Glutamatergic neuron (in vitro differentiated cells): ENCODE measurements at regions not wholly inside any gene's neighbourhood (a gene's known extent, or its start where the extent isn't known, plus 50 kb on each side); places are given as distances from the start of the nearest gene placed in this dataset.
"Not testable (repeated sequence)": the region's sequence is repeated elsewhere in the genome, so short reads cannot be mapped to it uniquely, and the experiment has no call there.

Experiments
- DNase-seq: peaks from one replicate; pipeline ENCODE4 v3.0.0; 2022
- H3K27ac Mint-ChIP-seq: one replicate; pipeline ENCODE4 v1.8.0; 2020; ENCODE audit warnings: mild to moderate bottlenecking, mixed read lengths, inconsistent platforms; ENCODE audit not compliant: unreplicated experiment
- H3K27me3 Mint-ChIP-seq: one replicate; pipeline ENCODE4 v1.8.0; 2020; ENCODE audit warnings: mild to moderate bottlenecking, moderate library complexity, mixed read lengths, inconsistent platforms; ENCODE audit not compliant: unreplicated experiment
- H3K36me3 Mint-ChIP-seq: one replicate; pipeline ENCODE4 v1.8.0; 2020; ENCODE audit warnings: mild to moderate bottlenecking, mixed read lengths, inconsistent platforms; ENCODE audit not compliant: unreplicated experiment
- H3K4me1 Mint-ChIP-seq: one replicate; pipeline ENCODE4 v1.8.0; 2020; ENCODE audit warnings: mild to moderate bottlenecking, low read depth, mixed read lengths, inconsistent platforms; ENCODE audit not compliant: unreplicated experiment
- H3K4me3 Mint-ChIP-seq: one replicate; pipeline ENCODE4 v1.8.0; 2020; ENCODE audit warnings: mild to moderate bottlenecking, mixed read lengths, inconsistent platforms; ENCODE audit not compliant: unreplicated experiment
- H3K9me3 Mint-ChIP-seq: one replicate; pipeline ENCODE4 v1.8.0; 2020; ENCODE audit warnings: mild to moderate bottlenecking, moderate library complexity, mixed read lengths, inconsistent platforms; ENCODE audit not compliant: unreplicated experiment

DNA sequence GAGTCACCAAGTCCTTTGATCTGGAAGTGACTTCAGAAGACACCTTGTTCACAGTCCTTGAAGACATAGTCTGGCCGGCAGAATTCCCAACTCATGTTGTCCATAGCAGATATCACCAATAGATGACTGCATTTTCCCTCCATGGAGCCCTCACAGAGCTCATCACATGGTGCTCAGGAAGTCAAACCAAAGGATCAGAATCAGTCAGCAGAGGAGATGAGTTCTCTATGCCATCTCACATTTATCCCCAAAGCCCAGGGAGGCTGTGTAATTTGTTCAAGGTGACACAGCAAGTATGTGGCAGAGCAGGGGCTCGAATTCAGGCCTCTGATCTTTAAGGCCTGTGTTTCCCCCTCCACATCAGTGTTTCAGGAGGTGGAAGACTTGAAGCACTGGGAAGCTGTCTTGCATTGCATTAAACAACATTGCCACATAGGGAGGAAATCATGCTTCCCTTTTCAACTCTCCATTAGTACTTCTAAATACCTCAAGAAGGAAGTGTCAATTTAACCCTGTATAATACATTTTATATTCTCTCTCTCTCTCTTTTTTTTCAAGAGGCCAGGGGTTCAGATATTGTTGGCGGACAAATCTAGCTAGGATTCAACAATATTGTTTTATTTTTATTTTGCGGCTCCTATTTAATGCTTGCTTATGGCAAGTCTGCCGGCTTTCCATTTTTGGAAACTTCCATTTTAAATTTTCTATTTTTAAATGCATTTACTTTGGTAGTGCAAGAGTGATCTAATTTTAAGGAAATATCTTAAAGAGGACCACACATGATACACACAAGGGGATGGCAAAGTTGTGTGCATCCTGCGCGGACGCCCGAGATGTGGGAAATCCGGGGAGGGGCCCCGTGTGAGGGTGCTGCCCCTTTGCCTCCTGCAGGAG is 61.9 kb downstream of the NPIPB5 start:
- DNase-seq, H3K27ac Mint-ChIP-seq, H3K36me3 Mint-ChIP-seq, H3K4me1 Mint-ChIP-seq, H3K9me3 Mint-ChIP-seq, H3K4me3 Mint-ChIP-seq, H3K27me3 Mint-ChIP-seq: not testable (repeated sequence)

- DNase-seq, H3K4me3 Mint-ChIP-seq, H3K9me3 Mint-ChIP-seq, H3K4me1 Mint-ChIP-seq, H3K36me3 Mint-ChIP-seq, H3K27me3 Mint-ChIP-seq, H3K27ac Mint-ChIP-seq: not testable (repeated sequence)
Observed at GRCh38 chr16:22573225-22573530, 62.5 kb downstream of the NPIPB5 start.

DNA sequence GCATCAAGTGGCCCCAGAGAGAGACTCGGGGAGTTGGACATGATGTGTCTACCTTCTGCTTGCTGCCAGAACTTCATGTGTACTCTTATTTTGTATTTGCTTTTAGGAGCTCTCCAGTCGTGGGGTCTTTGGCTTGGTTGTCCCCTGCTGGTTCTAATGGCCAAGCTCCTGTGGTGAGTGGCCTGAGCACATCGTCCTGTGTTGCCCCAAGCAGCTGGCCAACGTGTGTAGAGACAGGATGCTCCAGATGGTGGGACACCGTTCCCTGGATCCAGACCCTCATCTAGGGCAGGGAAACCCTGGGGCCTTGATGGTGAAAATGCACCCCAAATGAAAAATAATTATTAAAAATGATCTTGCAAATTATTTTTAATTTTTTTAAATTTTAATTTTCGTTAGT is 65.8 kb downstream of the NPIPB5 start:
- not testable (repeated sequence) for H3K9me3 Mint-ChIP-seq, H3K4me1 Mint-ChIP-seq, H3K27ac Mint-ChIP-seq, DNase-seq, H3K36me3 Mint-ChIP-seq, H3K27me3 Mint-ChIP-seq, H3K4me3 Mint-ChIP-seq

DNA sequence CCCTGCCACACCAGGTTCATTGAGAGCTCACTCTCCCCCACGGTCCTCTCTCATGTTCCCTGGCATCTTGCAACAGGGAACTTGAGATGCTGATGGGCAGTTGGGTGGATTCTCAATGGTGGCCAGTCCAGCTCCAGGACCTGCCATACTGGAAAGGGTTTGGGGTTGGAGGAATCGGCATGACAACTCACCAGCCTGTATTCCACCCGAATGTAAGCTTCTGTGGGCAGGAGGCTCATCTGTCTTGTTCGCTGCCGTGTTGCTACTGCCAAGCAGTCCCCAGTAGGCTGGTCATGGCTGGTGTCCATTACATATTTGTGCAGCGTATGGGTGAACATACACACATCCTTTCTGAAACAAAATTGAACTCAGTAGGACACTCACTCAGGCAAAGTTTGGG is 72.5 kb downstream of the NPIPB5 start:
- H3K9me3 Mint-ChIP-seq, H3K4me1 Mint-ChIP-seq, H3K27me3 Mint-ChIP-seq, H3K27ac Mint-ChIP-seq, DNase-seq, H3K36me3 Mint-ChIP-seq, H3K4me3 Mint-ChIP-seq: not testable (repeated sequence)

- H3K9me3 Mint-ChIP-seq, H3K36me3 Mint-ChIP-seq, DNase-seq, H3K4me1 Mint-ChIP-seq, H3K4me3 Mint-ChIP-seq, H3K27me3 Mint-ChIP-seq, H3K27ac Mint-ChIP-seq: not testable (repeated sequence)
Observed at GRCh38 chr16:22584459-22584858, 73.8 kb downstream of the NPIPB5 start.

GRCh38 chr16:22584941-22585340 is 74.2 kb downstream of the NPIPB5 start:
- H3K27me3 Mint-ChIP-seq, H3K36me3 Mint-ChIP-seq, H3K4me3 Mint-ChIP-seq, DNase-seq, H3K27ac Mint-ChIP-seq, H3K9me3 Mint-ChIP-seq, H3K4me1 Mint-ChIP-seq: not testable (repeated sequence)

DNA sequence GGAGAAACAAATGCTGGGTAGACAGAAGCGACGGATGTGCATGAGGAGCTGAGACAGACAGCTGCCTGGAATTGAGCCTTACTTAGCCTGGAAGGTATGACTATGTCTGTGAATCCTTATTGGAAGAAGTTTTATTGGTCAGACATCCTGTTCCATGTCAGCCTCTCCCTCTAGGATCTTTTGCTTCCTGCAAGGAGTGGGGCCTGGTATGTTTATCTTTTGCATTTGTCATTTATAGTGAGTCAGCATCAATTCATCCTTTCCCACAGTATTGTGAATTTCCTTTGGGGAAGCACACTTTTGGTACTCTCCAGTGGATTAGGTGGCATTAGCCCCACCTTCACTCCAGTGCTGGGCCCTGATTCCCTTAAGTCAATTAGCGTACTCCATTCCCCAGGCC is 74.7 kb downstream of the NPIPB5 start:
- H3K4me3 Mint-ChIP-seq, H3K36me3 Mint-ChIP-seq, H3K4me1 Mint-ChIP-seq, H3K27me3 Mint-ChIP-seq, DNase-seq, H3K27ac Mint-ChIP-seq, H3K9me3 Mint-ChIP-seq: not testable (repeated sequence)

- H3K9me3 Mint-ChIP-seq, H3K4me3 Mint-ChIP-seq, DNase-seq, H3K27ac Mint-ChIP-seq, H3K4me1 Mint-ChIP-seq, H3K27me3 Mint-ChIP-seq, H3K36me3 Mint-ChIP-seq: not testable (repeated sequence)
Observed at GRCh38 chr16:22586732-22587131, 76.0 kb downstream of the NPIPB5 start.

DNA sequence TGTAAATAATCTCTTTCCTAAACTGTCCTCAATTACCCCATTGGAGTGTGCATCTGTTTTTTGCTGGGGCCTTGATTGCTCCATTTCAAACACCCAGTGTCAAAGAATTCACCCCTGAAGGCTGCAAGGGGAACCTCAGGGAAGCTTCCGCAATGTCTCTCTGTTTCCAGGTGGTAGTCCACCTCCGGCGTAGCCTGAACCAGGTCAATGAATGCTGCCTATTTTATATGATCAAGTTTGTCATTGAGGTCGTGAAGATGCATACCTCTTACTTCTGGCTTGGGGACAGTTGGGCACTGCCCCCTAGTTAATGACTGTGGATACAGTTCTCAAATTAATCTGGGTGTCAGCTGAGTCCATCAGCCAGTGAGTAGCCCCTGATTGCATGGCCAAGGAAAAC is 79.1 kb downstream of the NPIPB5 start:
- not testable (repeated sequence) for H3K27me3 Mint-ChIP-seq, H3K27ac Mint-ChIP-seq, H3K4me3 Mint-ChIP-seq, DNase-seq, H3K36me3 Mint-ChIP-seq, H3K4me1 Mint-ChIP-seq, H3K9me3 Mint-ChIP-seq

- H3K27ac Mint-ChIP-seq, H3K27me3 Mint-ChIP-seq, H3K4me3 Mint-ChIP-seq, H3K9me3 Mint-ChIP-seq, DNase-seq, H3K36me3 Mint-ChIP-seq, H3K4me1 Mint-ChIP-seq: not testable (repeated sequence)
Observed at GRCh38 chr16:22596445-22597045, 85.9 kb downstream of the NPIPB5 start.

DNA sequence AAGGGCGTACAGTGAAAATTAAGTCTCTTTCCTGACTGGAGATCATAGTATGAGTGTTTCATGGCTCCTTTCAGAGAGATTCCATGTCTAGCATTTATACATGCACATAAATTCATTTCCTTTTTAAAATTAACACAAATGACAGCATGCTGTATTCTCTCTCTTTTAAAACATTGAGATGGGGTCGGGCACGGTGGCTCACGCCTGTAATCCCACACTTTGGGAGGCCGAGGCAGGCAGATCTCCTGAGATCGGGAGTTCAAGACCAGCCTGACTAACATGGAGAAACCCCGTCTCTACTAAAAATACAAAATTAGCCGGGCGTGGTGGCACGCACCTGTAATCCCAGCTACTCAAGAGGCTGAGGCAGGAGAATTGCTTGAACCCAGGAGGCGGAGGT is 93.1 kb downstream of the NPIPB5 start:
- not testable (repeated sequence) for H3K4me1 Mint-ChIP-seq, DNase-seq, H3K27me3 Mint-ChIP-seq, H3K9me3 Mint-ChIP-seq, H3K36me3 Mint-ChIP-seq, H3K4me3 Mint-ChIP-seq, H3K27ac Mint-ChIP-seq

GRCh38 chr16:22606619-22607018 is 95.9 kb downstream of the NPIPB5 start:
- not testable (repeated sequence) for H3K27ac Mint-ChIP-seq, DNase-seq, H3K4me1 Mint-ChIP-seq, H3K4me3 Mint-ChIP-seq, H3K27me3 Mint-ChIP-seq, H3K9me3 Mint-ChIP-seq, H3K36me3 Mint-ChIP-seq

DNA sequence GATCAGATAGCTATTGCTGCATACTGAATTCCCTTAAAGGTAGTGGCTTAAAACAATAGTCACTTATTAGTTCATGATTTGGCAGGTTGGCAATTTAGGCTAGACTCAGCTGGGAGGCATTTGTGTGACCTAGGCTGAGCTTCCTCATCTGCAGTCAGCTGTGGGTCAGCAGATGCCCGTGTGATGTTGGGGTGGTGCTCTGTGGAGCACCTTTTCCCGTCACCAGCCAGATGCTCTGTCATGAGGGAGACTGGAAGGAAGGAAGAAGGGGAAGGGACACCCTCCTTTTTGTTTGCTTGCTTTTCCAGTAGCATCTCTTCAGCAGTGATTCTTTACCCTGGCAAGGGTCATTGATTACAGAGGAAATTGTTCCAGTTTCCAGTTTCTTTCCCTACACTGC is 99.1 kb downstream of the NPIPB5 start:
- H3K36me3 Mint-ChIP-seq, H3K4me1 Mint-ChIP-seq, H3K27me3 Mint-ChIP-seq, DNase-seq, H3K27ac Mint-ChIP-seq, H3K4me3 Mint-ChIP-seq, H3K9me3 Mint-ChIP-seq: not testable (repeated sequence)
